Uterus (tissue), 3 donors: ENCODE measurements at regions not wholly inside any gene's neighbourhood (a gene's known extent, or its start where the extent isn't known, plus 50 kb on each side); places are given as distances from the start of the nearest gene placed in this dataset.

ENCODE experiments used
- DNase-seq, 2 donors: peaks; one replicate each; pipeline ENCODE4 v3.0.0-alpha.2; 2019 to 2020
- H3K27ac ChIP-seq, 2 donors: fragments of 200-600 bp; sonication (generic); 1 replicate in 1 of 2; 2 replicates in 1 of 2; pipeline ENCODE4 v1.5.1; 2016 to 2018
- H3K27me3 ChIP-seq, 2 donors: fragments of 200-600 bp; sonication (generic); one replicate each; pipeline ENCODE4 v1.5.1; 2018 to 2019; ENCODE audit warnings: control low read depth in 1 of 2
- H3K36me3 ChIP-seq, 2 donors: fragments of 200-600 bp; sonication (generic); one replicate each; pipeline ENCODE4 v1.5.1; 2019; ENCODE audit warnings: control low read depth in 1 of 2
- H3K4me1 ChIP-seq, 2 donors: fragments of 200-600 bp; sonication (generic); one replicate each; pipeline ENCODE4 v1.5.1; 2018 to 2019; ENCODE audit warnings: control low read depth in 1 of 2
- H3K4me3 ChIP-seq, 2 donors: fragments of 200-600 bp; sonication (generic); 1 replicate in 1 of 2; 2 replicates in 1 of 2; pipeline ENCODE4 v1.5.1; 2018 to 2019; ENCODE audit warnings: mild to moderate bottlenecking in 1 of 2
- H3K9me3 ChIP-seq, 2 donors: fragments of 200-600 bp; sonication (generic); one replicate each; pipeline ENCODE4 v1.5.1; 2019; ENCODE audit warnings: control low read depth in 1 of 2
- CTCF ChIP-seq, 4 experiments: fragments of 200-600 bp in 2 of 4; fragments of 450-650 bp in 2 of 4; sonication (generic) in 2 of 4; IDR thresholded peaks; one replicate each; pipeline ENCODE4 v1.5.1; 2016 to 2019; ENCODE audit warnings: antibody characterized with exemption in 4 of 4, mild to moderate bottlenecking in 2 of 4, moderate library complexity in 1 of 4
- POLR2A ChIP-seq, 2 donors: fragments of 450-650 bp; IDR thresholded peaks; one replicate each; pipeline ENCODE4 v1.6.1; 2016; ENCODE audit warnings: antibody characterized with exemption in 2 of 2, mild to moderate bottlenecking in 1 of 2, moderate library complexity in 1 of 2
- intact Hi-C: fragments of 100-400 bp; cut with DNase I; formaldehyde crosslinking; loops from one replicate; pipeline ENCODE4 v1.15.1; 2023; ENCODE audit warnings: low total_unique reads
- donor health status: DM: yes; HTN: yes; CAD: no.

- Histone ChIP-seq H3K4me1 (no peaks in the 10 kb centered on the region), H3K27me3 (no peaks in the 10 kb centered on the region), H3K9me3 (no peaks in the 10 kb centered on the region), H3K36me3 (no peaks in the 10 kb centered on the region), H3K4me3 (no peak overlapping the region), H3K27ac (no peak overlapping the region)
- intact Hi-C loops = no loop called here
- DNase-seq = no peak
- TF ChIP-seq CTCF (IDR thresholded peaks at IDR 0.05) (no peak), POLR2A (IDR thresholded peaks at IDR 0.05) (no peak)
Measured at GRCh38 chr18:42157878-42158277, 202.8 kb downstream of the PIK3C3 start.

DNA sequence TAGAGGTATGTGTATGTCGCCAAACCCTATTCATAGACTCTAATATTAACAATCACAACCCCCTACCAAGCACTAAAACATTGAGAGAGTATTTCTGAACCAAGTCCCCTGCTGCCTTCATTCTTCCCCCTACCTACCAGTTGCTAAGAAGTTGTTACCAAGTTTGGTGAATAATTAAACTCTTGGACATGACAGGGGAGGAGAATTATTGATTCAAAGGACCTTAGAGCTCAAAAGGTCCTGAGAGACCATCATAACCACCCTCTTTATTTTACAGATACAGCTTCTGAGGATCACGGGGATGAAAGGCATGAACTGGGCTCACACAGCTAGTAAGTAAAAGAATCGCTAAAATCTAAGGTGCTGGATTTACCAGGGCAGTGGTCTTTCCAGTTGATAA lies 204.1 kb downstream of the PIK3C3 start:
- no peak for DNase-seq
- no peak overlapping the region for H3K4me3 ChIP-seq
- no peaks in the 10 kb centered on the region for H3K36me3 ChIP-seq
- TF ChIP-seq CTCF (IDR thresholded peaks at IDR 0.05) (no peak), POLR2A (IDR thresholded peaks at IDR 0.05) (no peak)
- H3K9me3 ChIP-seq = no peaks in the 10 kb centered on the region
- intact Hi-C loops = no loop called here
- H3K27ac ChIP-seq = no peak overlapping the region
- H3K4me1 ChIP-seq = no peaks in the 10 kb centered on the region
- H3K27me3 ChIP-seq = no peaks in the 10 kb centered on the region

DNA sequence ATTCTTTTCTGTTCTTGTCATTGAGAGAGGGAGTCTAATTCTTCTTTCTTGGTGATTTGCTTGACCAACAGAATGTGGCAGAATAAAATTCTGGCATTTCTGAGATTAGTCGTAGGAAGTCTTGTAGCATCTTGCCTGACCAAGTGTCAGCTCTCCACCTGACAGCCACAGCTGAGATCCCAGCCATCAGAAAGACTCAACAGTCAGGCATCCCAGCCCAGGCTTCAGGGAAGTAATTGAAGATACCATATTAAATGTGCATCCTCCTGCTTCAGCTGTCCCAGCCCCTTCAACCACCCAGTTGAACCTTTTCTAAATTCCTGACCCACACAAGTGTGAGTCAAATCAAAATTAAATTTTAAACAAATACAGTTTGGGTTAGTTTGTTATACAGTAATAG lies 208.3 kb downstream of the PIK3C3 start:
- intact Hi-C loops = no loop called here
- no peak overlapping the region for H3K4me3 ChIP-seq
- no peaks in the 10 kb centered on the region for H3K36me3 ChIP-seq
- no peak for DNase-seq
- no peaks in the 10 kb centered on the region for H3K4me1 ChIP-seq
- TF ChIP-seq POLR2A (IDR thresholded peaks at IDR 0.05) (no peak), CTCF (IDR thresholded peaks at IDR 0.05) (no peak)
- no peak overlapping the region for H3K27ac ChIP-seq
- no peaks in the 10 kb centered on the region for H3K9me3 ChIP-seq
- H3K27me3 ChIP-seq = no peaks in the 10 kb centered on the region

GRCh38 chr18:42164556-42164955 lies 209.5 kb downstream of the PIK3C3 start:
- intact Hi-C loops = no loop called here
- DNase-seq = no peak
- no peak overlapping the region for H3K4me3 ChIP-seq
- TF ChIP-seq CTCF (IDR thresholded peaks at IDR 0.05) = no peak
- no peak for TF ChIP-seq POLR2A (IDR thresholded peaks at IDR 0.05)
- no peaks in the 10 kb centered on the region for H3K9me3 ChIP-seq
- H3K36me3 ChIP-seq = no peaks in the 10 kb centered on the region
- H3K27me3 ChIP-seq = no peaks in the 10 kb centered on the region
- H3K4me1 ChIP-seq = no peaks in the 10 kb centered on the region
- no peak overlapping the region for H3K27ac ChIP-seq

GRCh38 chr18:42165922-42166513 lies 211.0 kb downstream of the PIK3C3 start:
- no peak overlapping the region for H3K27ac ChIP-seq
- intact Hi-C loops = no loop called here
- no peaks in the 10 kb centered on the region for H3K4me1 ChIP-seq
- H3K4me3 ChIP-seq = no peak overlapping the region
- H3K27me3 ChIP-seq = no peaks in the 10 kb centered on the region
- no peaks in the 10 kb centered on the region for H3K9me3 ChIP-seq
- DNase-seq = no peak
- no peak for TF ChIP-seq CTCF (IDR thresholded peaks at IDR 0.05)
- no peak for TF ChIP-seq POLR2A (IDR thresholded peaks at IDR 0.05)
- H3K36me3 ChIP-seq = no peaks in the 10 kb centered on the region
